NB4 (cell line): ENCODE measurements at regions not wholly inside any gene's neighbourhood (a gene's known extent, or its start where the extent isn't known, plus 50 kb on each side); places are given as distances from the start of the nearest gene placed in this dataset.

Source experiments
- MAX ChIP-seq: IDR thresholded peaks from 2 replicates; pipeline ENCODE4 v1.6.1; 2011; ENCODE audit warnings: low read depth, low read length
- POLR2A ChIP-seq: IDR thresholded peaks from 2 replicates; pipeline ENCODE4 v1.6.1; 2011; ENCODE audit warnings: mild to moderate bottlenecking; ENCODE audit not compliant: insufficient read length; ENCODE audit errors: extremely low read depth
- TF ChIP-seq, protein P1 (sequence below): IDR thresholded peaks from one replicate; pipeline ENCODE4 v1.5.1; 2012; ENCODE audit warnings: low read depth, low read length

DNA sequence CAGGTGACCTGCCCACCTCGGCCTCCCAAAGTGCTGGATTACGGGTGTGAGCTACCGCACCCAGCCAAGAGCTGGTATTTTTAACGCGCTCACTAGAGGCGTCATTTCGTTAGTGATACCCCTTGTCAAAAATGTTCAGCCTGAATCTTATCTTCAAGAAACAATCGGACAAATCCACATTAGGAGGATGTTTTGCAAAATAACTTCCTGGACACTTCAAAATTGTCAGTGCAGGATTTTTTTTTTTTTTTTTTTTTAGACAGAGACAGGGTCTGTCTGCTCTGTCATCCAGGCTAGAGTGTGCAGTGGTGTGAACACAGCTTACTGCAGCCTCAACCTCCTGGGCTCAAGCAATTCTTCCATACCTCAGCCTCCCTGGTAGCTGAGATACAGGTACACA lies 63.0 kb downstream of the RMI2 start:
- no peak for TF ChIP-seq MAX
- TF ChIP-seq POLR2A = no peak
- TF ChIP-seq, protein P1, sequence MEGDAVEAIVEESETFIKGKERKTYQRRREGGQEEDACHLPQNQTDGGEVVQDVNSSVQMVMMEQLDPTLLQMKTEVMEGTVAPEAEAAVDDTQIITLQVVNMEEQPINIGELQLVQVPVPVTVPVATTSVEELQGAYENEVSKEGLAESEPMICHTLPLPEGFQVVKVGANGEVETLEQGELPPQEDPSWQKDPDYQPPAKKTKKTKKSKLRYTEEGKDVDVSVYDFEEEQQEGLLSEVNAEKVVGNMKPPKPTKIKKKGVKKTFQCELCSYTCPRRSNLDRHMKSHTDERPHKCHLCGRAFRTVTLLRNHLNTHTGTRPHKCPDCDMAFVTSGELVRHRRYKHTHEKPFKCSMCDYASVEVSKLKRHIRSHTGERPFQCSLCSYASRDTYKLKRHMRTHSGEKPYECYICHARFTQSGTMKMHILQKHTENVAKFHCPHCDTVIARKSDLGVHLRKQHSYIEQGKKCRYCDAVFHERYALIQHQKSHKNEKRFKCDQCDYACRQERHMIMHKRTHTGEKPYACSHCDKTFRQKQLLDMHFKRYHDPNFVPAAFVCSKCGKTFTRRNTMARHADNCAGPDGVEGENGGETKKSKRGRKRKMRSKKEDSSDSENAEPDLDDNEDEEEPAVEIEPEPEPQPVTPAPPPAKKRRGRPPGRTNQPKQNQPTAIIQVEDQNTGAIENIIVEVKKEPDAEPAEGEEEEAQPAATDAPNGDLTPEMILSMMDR = no peak
